ENCODE measurements at regions not wholly inside any gene's neighbourhood (a gene's known extent, or its start where the extent isn't known, plus 50 kb on each side); places are given as distances from the start of the nearest gene placed in this dataset.

- DNase-seq: no peak
- H3K4me1 Mint-ChIP-seq (ENCODE audit: low read depth, unreplicated experiment): peaks cover 2% of the 10 kb centered on the region
- no peak for TF ChIP-seq CTCF (IDR thresholded peaks at IDR 0.05; ENCODE audit: partially characterized antibody, unreplicated experiment)
- no peak overlapping the region for H3K4me3 Mint-ChIP-seq (ENCODE audit: unreplicated experiment)
- no peaks in the 10 kb centered on the region for H3K36me3 Mint-ChIP-seq (ENCODE audit: unreplicated experiment)
- no peak overlapping the region for H3K27ac Mint-ChIP-seq (ENCODE audit: unreplicated experiment)
- H3K9me3 Mint-ChIP-seq (ENCODE audit: unreplicated experiment): peaks cover 3% of the 10 kb centered on the region
- no peaks in the 10 kb centered on the region for H3K27me3 Mint-ChIP-seq (ENCODE audit: unreplicated experiment)
Measured at GRCh38 chr6:164528539-164528938, 780.9 kb downstream of the C6orf118 start.

- no peak for TF ChIP-seq CTCF (IDR thresholded peaks at IDR 0.05; ENCODE audit: partially characterized antibody, unreplicated experiment)
- H3K27me3 Mint-ChIP-seq (ENCODE audit: unreplicated experiment): no peaks in the 10 kb centered on the region
- H3K4me1 Mint-ChIP-seq (ENCODE audit: low read depth, unreplicated experiment): no peaks in the 10 kb centered on the region
- peaks cover 8% of the 10 kb centered on the region for H3K9me3 Mint-ChIP-seq (ENCODE audit: unreplicated experiment)
- no peak overlapping the region for H3K4me3 Mint-ChIP-seq (ENCODE audit: unreplicated experiment)
- H3K36me3 Mint-ChIP-seq (ENCODE audit: unreplicated experiment): peaks cover 3% of the 10 kb centered on the region
- DNase-seq: no peak
- H3K27ac Mint-ChIP-seq (ENCODE audit: unreplicated experiment): no peak overlapping the region
Measured at GRCh38 chr6:164523087-164523654, 786.2 kb downstream of the C6orf118 start.

- Mint-ChIP-seq H3K27ac (ENCODE audit: unreplicated experiment) (no peak overlapping the region), H3K4me1 (ENCODE audit: low read depth, unreplicated experiment) (no peaks in the 10 kb centered on the region), H3K4me3 (ENCODE audit: unreplicated experiment) (no peak overlapping the region), H3K9me3 (ENCODE audit: unreplicated experiment) (peaks cover 8% of the 10 kb centered on the region), H3K27me3 (ENCODE audit: unreplicated experiment) (no peaks in the 10 kb centered on the region), H3K36me3 (ENCODE audit: unreplicated experiment) (peaks cover 3% of the 10 kb centered on the region)
- DNase-seq: no peak
- TF ChIP-seq CTCF (IDR thresholded peaks at IDR 0.05; ENCODE audit: partially characterized antibody, unreplicated experiment): no peak
Measured at GRCh38 chr6:164520916-164521315, 788.5 kb downstream of the C6orf118 start.

GRCh38 chr6:164507206-164507940, 802.0 kb downstream of the C6orf118 start:
- DNase-seq: no peak
- H3K36me3 Mint-ChIP-seq (ENCODE audit: unreplicated experiment): no peaks in the 10 kb centered on the region
- no peak overlapping the region for H3K4me3 Mint-ChIP-seq (ENCODE audit: unreplicated experiment)
- no peaks in the 10 kb centered on the region for H3K27me3 Mint-ChIP-seq (ENCODE audit: unreplicated experiment)
- H3K4me1 Mint-ChIP-seq (ENCODE audit: low read depth, unreplicated experiment): no peaks in the 10 kb centered on the region
- H3K9me3 Mint-ChIP-seq (ENCODE audit: unreplicated experiment): no peaks in the 10 kb centered on the region
- TF ChIP-seq CTCF (IDR thresholded peaks at IDR 0.05; ENCODE audit: partially characterized antibody, unreplicated experiment): no peak
- H3K27ac Mint-ChIP-seq (ENCODE audit: unreplicated experiment): no peak overlapping the region

- DNase-seq: no peak
- no peaks in the 10 kb centered on the region for H3K27me3 Mint-ChIP-seq (ENCODE audit: unreplicated experiment)
- no peaks in the 10 kb centered on the region for H3K36me3 Mint-ChIP-seq (ENCODE audit: unreplicated experiment)
- H3K27ac Mint-ChIP-seq (ENCODE audit: unreplicated experiment): no peak overlapping the region
- H3K4me3 Mint-ChIP-seq (ENCODE audit: unreplicated experiment): no peak overlapping the region
- no peak for TF ChIP-seq CTCF (IDR thresholded peaks at IDR 0.05; ENCODE audit: partially characterized antibody, unreplicated experiment)
- H3K4me1 Mint-ChIP-seq (ENCODE audit: low read depth, unreplicated experiment): no peaks in the 10 kb centered on the region
- H3K9me3 Mint-ChIP-seq (ENCODE audit: unreplicated experiment): no peaks in the 10 kb centered on the region
Measured at GRCh38 chr6:164505425-164505824, 804.0 kb downstream of the C6orf118 start.
